GM10266 (cell line): ENCODE measurements at regions not wholly inside any gene's neighbourhood (a gene's known extent, or its start where the extent isn't known, plus 50 kb on each side); places are given as distances from the start of the nearest gene placed in this dataset.
"Not testable (repeated sequence)": the region's sequence is repeated elsewhere in the genome, so short reads cannot be mapped to it uniquely, and the experiment has no call there.

Experiments used
- DNase-seq: peaks from one replicate; pipeline ENCODE4 v3.0.0; 2012; ENCODE audit errors: extremely low spot score
- TF ChIP-seq, protein P1 (sequence below): IDR thresholded peaks from 2 replicates; pipeline ENCODE4 v1.5.1; 2012; ENCODE audit warnings: mild to moderate bottlenecking, low read depth; ENCODE audit not compliant: control insufficient read depth, insufficient read depth; ENCODE audit errors: missing control alignments

DNA sequence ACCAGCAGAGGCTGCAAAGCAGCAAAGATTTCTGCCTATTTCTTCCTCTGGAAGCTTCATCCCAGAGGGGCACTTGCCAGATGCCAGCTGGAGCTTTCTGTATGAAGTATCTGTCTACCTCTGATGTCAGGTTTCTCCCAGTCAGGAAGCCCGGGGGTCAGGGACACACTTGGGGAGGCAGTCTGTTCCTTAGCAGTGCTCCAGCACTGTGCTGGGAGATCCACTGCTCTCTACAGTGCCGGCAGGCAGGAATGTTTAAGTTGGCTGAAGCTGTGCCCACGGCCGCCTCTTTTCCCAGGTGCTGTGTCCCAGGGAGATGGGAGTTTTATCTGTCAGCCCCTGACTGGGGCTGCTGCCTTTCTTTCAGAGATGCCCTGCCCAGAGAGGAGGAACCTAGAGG, 631.1 kb upstream of the HTR1E start:
- TF ChIP-seq, protein P1, sequence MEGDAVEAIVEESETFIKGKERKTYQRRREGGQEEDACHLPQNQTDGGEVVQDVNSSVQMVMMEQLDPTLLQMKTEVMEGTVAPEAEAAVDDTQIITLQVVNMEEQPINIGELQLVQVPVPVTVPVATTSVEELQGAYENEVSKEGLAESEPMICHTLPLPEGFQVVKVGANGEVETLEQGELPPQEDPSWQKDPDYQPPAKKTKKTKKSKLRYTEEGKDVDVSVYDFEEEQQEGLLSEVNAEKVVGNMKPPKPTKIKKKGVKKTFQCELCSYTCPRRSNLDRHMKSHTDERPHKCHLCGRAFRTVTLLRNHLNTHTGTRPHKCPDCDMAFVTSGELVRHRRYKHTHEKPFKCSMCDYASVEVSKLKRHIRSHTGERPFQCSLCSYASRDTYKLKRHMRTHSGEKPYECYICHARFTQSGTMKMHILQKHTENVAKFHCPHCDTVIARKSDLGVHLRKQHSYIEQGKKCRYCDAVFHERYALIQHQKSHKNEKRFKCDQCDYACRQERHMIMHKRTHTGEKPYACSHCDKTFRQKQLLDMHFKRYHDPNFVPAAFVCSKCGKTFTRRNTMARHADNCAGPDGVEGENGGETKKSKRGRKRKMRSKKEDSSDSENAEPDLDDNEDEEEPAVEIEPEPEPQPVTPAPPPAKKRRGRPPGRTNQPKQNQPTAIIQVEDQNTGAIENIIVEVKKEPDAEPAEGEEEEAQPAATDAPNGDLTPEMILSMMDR = no peak
- DNase-seq = no peak

DNA sequence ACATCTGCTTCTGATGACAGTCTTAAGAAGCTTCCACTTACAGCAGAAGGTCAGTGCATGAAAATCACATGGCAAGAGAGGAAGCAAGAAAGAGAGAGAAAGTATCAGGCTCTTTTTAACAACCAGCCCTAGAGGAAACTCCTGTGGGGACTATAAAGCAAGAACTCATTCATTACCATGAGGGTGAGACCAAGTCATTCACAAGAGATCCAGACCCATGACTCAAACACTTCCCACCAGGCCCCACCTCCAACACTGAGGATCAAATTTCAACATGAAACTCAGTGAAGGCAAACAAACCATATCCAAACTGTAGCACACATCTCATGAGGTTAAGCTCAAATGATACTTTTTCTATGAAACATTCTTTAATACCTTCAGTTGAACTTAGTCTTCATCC, 643.2 kb upstream of the SYNCRIP start:
- TF ChIP-seq, protein P1 = no peak
- no peak for DNase-seq

DNA sequence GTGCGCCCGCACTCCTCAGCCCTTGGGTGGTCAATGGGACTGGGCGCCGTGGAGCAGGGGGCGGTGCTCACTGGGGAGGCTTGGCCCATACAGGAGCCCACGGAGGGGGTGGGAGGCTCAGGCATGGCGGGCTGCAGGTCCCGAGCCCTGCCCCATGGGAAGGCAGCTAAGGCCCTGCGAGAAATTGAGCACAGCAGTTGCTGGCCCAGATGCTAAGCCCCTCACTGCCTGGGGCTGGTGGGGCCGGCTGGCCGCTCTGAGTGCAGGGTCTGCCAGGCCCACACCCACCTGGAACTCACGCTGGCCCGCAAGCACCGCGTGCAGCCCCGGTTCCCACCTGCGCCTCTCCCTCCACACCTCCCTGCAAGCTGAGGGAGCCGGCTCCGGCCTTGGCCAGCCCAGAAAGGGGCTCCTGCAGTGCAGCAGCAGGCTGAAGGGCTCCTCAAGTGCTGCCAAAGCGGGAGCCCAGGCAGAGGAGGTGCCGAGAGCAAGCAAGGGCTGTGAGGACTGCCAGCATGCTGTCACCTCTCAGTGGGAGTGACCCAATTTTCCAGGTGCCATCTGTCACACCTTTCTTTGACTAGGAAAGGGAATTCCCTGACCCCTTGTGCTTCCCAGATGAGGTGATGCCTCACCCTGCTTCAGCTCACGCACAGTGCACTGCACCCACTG, 642.3 kb upstream of the SYNCRIP start:
- not testable (repeated sequence) for DNase-seq

DNA sequence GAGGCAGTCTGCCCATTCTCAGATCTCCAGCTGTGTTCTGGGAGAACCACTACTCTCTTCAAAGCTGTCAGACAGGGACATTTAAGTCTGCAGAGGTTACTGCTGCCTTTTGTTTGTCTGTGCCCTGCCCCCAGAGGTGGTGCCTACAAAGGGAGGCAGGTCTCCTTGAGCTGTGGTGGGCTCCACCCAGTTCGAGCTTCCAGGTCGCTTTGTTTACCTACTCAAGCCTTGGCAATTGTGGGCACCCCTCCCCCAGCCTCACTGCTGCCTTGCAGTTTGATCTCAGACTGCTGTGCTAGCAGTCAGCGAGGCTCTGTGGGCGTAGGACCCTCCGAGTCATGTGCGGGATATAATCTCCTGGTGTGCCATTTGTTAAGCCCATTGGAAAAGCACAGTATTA, 640.9 kb upstream of the SYNCRIP start:
- not testable (repeated sequence) for DNase-seq

DNA sequence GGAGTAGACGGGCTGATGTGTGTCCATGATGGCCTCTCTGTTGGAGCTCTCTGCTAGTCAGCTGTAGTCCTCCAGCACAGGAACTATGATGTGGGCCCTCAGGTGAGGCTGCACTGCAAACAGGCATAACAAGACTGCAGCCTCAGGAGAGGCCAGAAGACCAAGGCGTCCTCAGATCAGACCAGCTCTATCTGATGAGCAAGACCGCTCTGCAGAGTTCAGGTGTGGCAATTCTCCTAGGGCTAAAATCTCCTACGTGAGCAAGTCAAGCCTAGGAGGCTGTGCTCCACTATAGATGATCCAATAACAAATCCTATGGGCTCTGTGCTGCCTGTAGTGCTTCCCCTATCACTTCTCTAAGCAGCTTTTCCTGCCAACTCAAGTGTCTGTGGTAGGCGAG, 633.4 kb upstream of the SYNCRIP start:
- DNase-seq = no peak
- TF ChIP-seq, protein P1 = no peak

DNA sequence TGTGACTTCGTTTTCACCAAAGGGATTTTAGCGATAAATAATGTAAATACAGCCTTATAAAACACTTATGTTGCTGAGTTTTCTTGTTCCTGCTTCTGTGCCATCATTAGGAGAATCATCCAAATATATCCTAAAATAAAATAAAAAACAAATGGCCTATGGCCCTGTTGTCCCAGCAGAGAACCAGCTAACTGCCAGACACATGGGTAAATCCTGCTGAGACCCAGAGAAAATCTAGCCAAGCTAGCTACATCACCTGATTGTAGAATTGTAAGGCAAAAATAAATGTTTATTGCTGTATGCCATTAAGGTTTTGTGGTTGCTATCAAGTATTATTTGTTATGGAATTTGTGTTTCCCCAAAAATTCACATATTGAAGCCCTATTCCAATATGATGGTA, 631.2 kb upstream of the SYNCRIP start:
- no peak for DNase-seq
- TF ChIP-seq, protein P1 = no peak

DNA sequence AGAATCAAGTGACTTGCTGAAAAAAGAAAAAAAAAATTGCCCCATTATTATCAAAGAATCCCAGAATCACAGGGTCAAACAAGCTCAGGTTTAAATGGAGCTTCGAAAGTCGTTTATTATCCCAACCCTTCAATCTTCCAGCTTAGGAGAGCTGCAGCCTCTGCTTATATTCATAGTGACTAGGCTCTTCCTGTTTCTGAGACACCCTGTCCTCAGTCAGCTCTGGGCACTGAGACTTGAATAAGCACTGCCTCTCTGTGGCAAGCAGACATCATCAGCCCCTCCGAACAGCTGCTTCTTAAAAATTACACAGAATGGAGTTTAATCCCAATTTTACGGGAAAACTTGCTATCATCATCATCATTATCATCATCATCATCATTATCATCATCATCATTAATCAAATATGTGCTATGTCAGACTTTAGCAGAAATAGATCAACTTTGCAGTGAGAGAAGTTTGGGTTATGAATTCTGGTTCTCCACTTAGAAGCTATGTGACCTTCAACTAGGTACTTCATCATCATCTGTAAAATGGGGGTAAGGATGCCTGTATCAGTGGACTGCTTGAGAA, 614.0 kb upstream of the SYNCRIP start:
- DNase-seq = no peak
- TF ChIP-seq, protein P1 = no peak

DNA sequence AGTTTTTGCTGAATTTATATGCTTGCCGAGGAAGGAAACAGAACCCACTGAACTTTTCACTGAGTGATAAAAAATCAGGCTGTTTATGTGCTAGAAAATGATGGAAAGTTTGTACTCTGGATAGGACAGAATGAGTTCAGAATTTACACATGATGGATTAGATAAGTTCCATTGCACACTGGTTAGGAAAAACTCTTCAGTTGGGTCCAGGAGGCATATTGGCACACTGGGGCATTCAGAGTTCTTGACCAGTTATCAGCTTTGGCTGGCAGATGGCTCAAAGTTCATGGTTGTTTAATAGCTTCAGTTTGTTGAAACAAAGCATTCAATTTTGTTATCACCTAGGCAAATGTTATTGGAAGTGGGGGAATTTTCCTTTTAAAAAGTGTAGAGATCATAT, 613.3 kb upstream of the SYNCRIP start:
- TF ChIP-seq, protein P1 = no peak
- DNase-seq = no peak
